ENCODE measurements at regions not wholly inside any gene's neighbourhood (a gene's known extent, or its start where the extent isn't known, plus 50 kb on each side); places are given as distances from the start of the nearest gene placed in this dataset.
A peak's percentile ranks its signal among the peaks of the same experiment; 100 is the strongest.

DNA sequence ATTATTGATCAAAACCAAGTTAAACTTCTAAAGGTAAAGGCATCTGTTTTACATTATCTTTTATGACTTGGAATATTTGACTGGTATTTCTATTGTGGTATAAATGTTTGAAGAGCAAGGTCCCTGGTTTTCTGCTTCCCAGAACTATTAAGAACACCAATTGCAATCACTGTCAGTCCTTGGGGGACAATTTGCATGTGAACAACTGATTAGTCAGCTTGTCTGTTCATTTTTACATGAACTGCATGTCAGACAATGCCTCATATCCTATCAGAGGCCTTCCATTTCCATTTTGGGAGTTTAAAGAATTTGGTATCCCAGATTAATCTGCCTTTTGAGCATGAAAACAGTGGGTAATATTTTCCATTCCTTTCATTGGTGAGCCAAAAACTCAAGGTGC, 654.9 kb upstream of the USP24 start:
- BruUV-seq (replicated peaks) = no TSS peak
- H3K27ac ChIP-seq (ENCODE audit: low read length) = no peak overlapping the region
- no peaks in the 10 kb centered on the region for H3K27me3 ChIP-seq (ENCODE audit: low read length)
- DNase-seq (no peak), ATAC-seq (no peak)
- no peak overlapping the region for H3K4me2 ChIP-seq (ENCODE audit: low read length)
- no peak for TF ChIP-seq EZH2 (IDR thresholded peaks at IDR 0.05; ENCODE audit: low read length, unreplicated experiment)
- no peak for TF ChIP-seq EZH2phosphoT487 (IDR thresholded peaks at IDR 0.05; ENCODE audit: borderline replicate concordance, low read length)
- TF ChIP-seq, protein P1, sequence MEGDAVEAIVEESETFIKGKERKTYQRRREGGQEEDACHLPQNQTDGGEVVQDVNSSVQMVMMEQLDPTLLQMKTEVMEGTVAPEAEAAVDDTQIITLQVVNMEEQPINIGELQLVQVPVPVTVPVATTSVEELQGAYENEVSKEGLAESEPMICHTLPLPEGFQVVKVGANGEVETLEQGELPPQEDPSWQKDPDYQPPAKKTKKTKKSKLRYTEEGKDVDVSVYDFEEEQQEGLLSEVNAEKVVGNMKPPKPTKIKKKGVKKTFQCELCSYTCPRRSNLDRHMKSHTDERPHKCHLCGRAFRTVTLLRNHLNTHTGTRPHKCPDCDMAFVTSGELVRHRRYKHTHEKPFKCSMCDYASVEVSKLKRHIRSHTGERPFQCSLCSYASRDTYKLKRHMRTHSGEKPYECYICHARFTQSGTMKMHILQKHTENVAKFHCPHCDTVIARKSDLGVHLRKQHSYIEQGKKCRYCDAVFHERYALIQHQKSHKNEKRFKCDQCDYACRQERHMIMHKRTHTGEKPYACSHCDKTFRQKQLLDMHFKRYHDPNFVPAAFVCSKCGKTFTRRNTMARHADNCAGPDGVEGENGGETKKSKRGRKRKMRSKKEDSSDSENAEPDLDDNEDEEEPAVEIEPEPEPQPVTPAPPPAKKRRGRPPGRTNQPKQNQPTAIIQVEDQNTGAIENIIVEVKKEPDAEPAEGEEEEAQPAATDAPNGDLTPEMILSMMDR (conservative IDR thresholded peaks at IDR 0.05; ENCODE audit: low read depth, low read length) = no peak
- CTCF ChIA-PET = interaction anchor here (0.8 kb wide), 1 partner anchor 494 kb away, joined by 5 read pairs; no protein-coding TSS in a partner anchor
- intact Hi-C loops (cut with micrococcal nuclease) = no loop called here
- peaks cover 23% of the 10 kb centered on the region for H3K4me1 ChIP-seq (ENCODE audit: insufficient read depth, low read length)
- no peak overlapping the region for H3K9ac ChIP-seq (ENCODE audit: low read length)
- H2AFZ ChIP-seq (ENCODE audit: low read length) = no peak overlapping the region
- no peak overlapping the region for H3K4me3 ChIP-seq (ENCODE audit: low read length)
- no peaks in the 10 kb centered on the region for H4K20me1 ChIP-seq (ENCODE audit: low read length)
- H3K79me2 ChIP-seq (ENCODE audit: low read length) = no peaks in the 10 kb centered on the region
- no peaks in the 10 kb centered on the region for H3F3A ChIP-seq (ENCODE audit: low read length, unreplicated experiment)
- no peaks in the 10 kb centered on the region; the same call in 1 of the 2 replicates for H3K9me2 ChIP-seq (replicated peaks; ENCODE audit: low read length)
- no peaks in the 10 kb centered on the region for H3K36me3 ChIP-seq (ENCODE audit: low read depth, low read length)
- no peaks in the 10 kb centered on the region for H3K9me3 ChIP-seq (ENCODE audit: low read length)
- POLR2A ChIA-PET (ENCODE audit: unreplicated experiment) = no interaction called here

DNA sequence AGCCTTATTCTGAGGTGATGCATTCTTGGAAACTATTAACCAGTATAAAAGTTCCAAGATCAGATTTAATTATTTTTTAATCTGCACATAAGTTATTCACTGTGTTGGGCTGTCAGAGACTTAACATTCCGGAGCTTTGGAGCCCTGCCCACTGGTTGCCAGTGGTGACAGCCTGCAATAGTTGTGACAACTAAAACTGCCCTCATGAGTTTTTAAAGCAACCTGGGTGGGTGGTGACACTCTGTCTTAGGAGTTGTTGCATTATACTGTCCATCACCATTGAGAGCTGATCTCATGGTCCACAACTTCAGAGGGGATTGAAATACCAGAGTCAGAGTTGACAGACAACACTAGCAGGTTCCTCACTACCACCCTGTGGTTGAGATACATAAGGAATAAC, 653.9 kb upstream of the USP24 start:
- ChIA-PET CTCF (interaction anchor here (0.5 to 0.7 kb wide), 3 partner anchors 89 to 823 kb away, joined by 3 to 6 read pairs (median 3); no protein-coding TSS in a partner anchor), POLR2A (ENCODE audit: unreplicated experiment) (no interaction called here)
- BruUV-seq (replicated peaks) = no TSS peak
- Histone ChIP-seq H3K9me3 (ENCODE audit: low read length) (no peaks in the 10 kb centered on the region), H4K20me1 (ENCODE audit: low read length) (no peaks in the 10 kb centered on the region), H3K9me2 (replicated peaks; ENCODE audit: low read length) (no peaks in the 10 kb centered on the region; the same call in 1 of the 2 replicates), H3K79me2 (ENCODE audit: low read length) (no peaks in the 10 kb centered on the region), H3K4me1 (ENCODE audit: insufficient read depth, low read length) (peaks cover 23% of the 10 kb centered on the region), H3K4me2 (ENCODE audit: low read length) (no peak overlapping the region), H3K4me3 (ENCODE audit: low read length) (no peak overlapping the region), H3F3A (ENCODE audit: low read length, unreplicated experiment) (no peaks in the 10 kb centered on the region), H3K27ac (ENCODE audit: low read length) (no peak overlapping the region), H3K27me3 (ENCODE audit: low read length) (no peaks in the 10 kb centered on the region), H2AFZ (ENCODE audit: low read length) (no peak overlapping the region), H3K36me3 (ENCODE audit: low read depth, low read length) (no peaks in the 10 kb centered on the region), H3K9ac (ENCODE audit: low read length) (no peak overlapping the region)
- TF ChIP-seq, protein P1 (conservative IDR thresholded peaks at IDR 0.05; ENCODE audit: low read depth, low read length) = no peak
- TF ChIP-seq EZH2 (IDR thresholded peaks at IDR 0.05; ENCODE audit: low read length, unreplicated experiment) = no peak
- no peak for TF ChIP-seq EZH2phosphoT487 (IDR thresholded peaks at IDR 0.05; ENCODE audit: borderline replicate concordance, low read length)
- no peak for ATAC-seq
- intact Hi-C loops (cut with micrococcal nuclease) = loop anchor here (1.0 to 10.0 kb wide), 3 partner anchors 185 to 710 kb away; partner anchors contain the start of gene PLPP3
- no peak for DNase-seq

DNA sequence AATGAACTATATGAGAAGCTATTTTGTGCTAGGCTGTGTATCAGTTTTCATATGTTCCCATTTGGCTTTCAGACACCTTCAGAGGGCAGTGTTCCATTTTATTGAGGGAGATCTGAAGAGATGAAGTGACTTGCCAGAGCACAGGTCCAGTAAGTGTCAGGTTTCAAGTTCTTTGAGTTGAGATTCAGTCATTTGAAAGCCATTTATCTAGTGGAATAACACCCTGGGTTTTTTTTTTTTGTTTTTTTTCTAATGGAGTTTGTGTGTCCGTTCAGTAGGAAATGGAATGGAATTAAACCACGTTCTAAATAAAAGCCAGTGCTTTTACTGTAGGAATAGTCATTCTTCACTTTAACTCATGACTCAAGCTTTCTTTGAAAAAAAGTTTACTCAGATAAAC, 652.9 kb upstream of the USP24 start:
- peak; percentile 48 for DNase-seq
- peak overlapping the region; percentile 11; the same call in 1 of the 2 replicates for H3K4me2 ChIP-seq (ENCODE audit: low read length)
- intact Hi-C loops (cut with micrococcal nuclease) = loop anchor here (2.0 to 10.0 kb wide), 2 partner anchors 363 to 711 kb away; partner anchors contain the start of gene PLPP3
- CTCF ChIA-PET = interaction anchor here (0.7 to 0.8 kb wide), 3 partner anchors 707 to 760 kb away, joined by 3 to 20 read pairs (median 4); no protein-coding TSS in a partner anchor
- ATAC-seq = peak; percentile 45
- H3K9ac ChIP-seq (ENCODE audit: low read length) = no peak overlapping the region
- POLR2A ChIA-PET (ENCODE audit: unreplicated experiment) = no interaction called here
- H3K4me1 ChIP-seq (ENCODE audit: insufficient read depth, low read length) = peaks cover 23% of the 10 kb centered on the region
- TF ChIP-seq EZH2phosphoT487 (IDR thresholded peaks at IDR 0.05; ENCODE audit: borderline replicate concordance, low read length) = no peak
- TF ChIP-seq EZH2 (IDR thresholded peaks at IDR 0.05; ENCODE audit: low read length, unreplicated experiment) = no peak
- TF ChIP-seq, protein P1 (conservative IDR thresholded peaks at IDR 0.05; ENCODE audit: low read depth, low read length) = peak; percentile 40; the same call in 1 of the 2 replicates
- no peaks in the 10 kb centered on the region for H3K79me2 ChIP-seq (ENCODE audit: low read length)
- no TSS peak for BruUV-seq (replicated peaks)
- no peaks in the 10 kb centered on the region for H3F3A ChIP-seq (ENCODE audit: low read length, unreplicated experiment)
- H3K27ac ChIP-seq (ENCODE audit: low read length) = peak overlapping the region; percentile 25
- H2AFZ ChIP-seq (ENCODE audit: low read length) = no peak overlapping the region
- H3K36me3 ChIP-seq (ENCODE audit: low read depth, low read length) = no peaks in the 10 kb centered on the region
- no peaks in the 10 kb centered on the region for H4K20me1 ChIP-seq (ENCODE audit: low read length)
- no peak overlapping the region for H3K4me3 ChIP-seq (ENCODE audit: low read length)
- H3K27me3 ChIP-seq (ENCODE audit: low read length) = no peaks in the 10 kb centered on the region
- H3K9me2 ChIP-seq (replicated peaks; ENCODE audit: low read length) = no peaks in the 10 kb centered on the region; the same call in 1 of the 2 replicates
- H3K9me3 ChIP-seq (ENCODE audit: low read length) = no peaks in the 10 kb centered on the region
